OCI-LY3 (cell line): ENCODE measurements at regions not wholly inside any gene's neighbourhood (a gene's known extent, or its start where the extent isn't known, plus 50 kb on each side); places are given as distances from the start of the nearest gene placed in this dataset.

Experiments used
- H2AFZ ChIP-seq: fragments of 200-600, 300-600 bp; shearing (Covaris generic); 2 replicates; pipeline ENCODE4 v1.6.0; 2014; ENCODE audit warnings: antibody characterized with exemption, low read depth, low read length
- H3K27ac ChIP-seq: fragments of 200-600, 300-600 bp; sonication (generic); 2 replicates; pipeline ENCODE4 v1.5.1; 2014; ENCODE audit warnings: mild to moderate bottlenecking, low read length, moderate library complexity, mixed read lengths
- H3K27me3 ChIP-seq: fragments of 200-600, 300-600 bp; sonication (generic); 2 replicates; pipeline ENCODE4 v1.6.1; 2014; ENCODE audit warnings: low read depth, low read length, mixed read lengths
- H3K36me3 ChIP-seq: fragments of 200-600, 300-600 bp; sonication (generic); replicated peaks from 2 replicates; pipeline ENCODE3; 2014; ENCODE audit warnings: low read depth, low read length, mixed read lengths
- H3K4me1 ChIP-seq: fragments of 300-600, 200-600 bp; sonication (generic); 2 replicates; pipeline ENCODE4 v1.6.1; 2014; ENCODE audit warnings: low read length, mixed read lengths
- H3K4me2 ChIP-seq: fragments of 200-600, 300-600 bp; sonication (generic); 2 replicates; pipeline ENCODE4 v1.6.1; 2014; ENCODE audit warnings: low read length, mixed read lengths
- H3K4me3 ChIP-seq: fragments of 300-600, 200-600 bp; sonication (generic); 2 replicates; pipeline ENCODE4 v1.5.1; 2014; ENCODE audit warnings: antibody characterized with exemption, mild to moderate bottlenecking, low read length, moderate library complexity
- H3K79me2 ChIP-seq: fragments of 300-600, 200-600 bp; shearing (Covaris generic); 2 replicates; pipeline ENCODE4 v1.6.1; 2014; ENCODE audit warnings: mild to moderate bottlenecking, low read length, mixed read lengths
- H3K9ac ChIP-seq: fragments of 300-600, 200-600 bp; shearing (Covaris generic); 2 replicates; pipeline ENCODE4 v1.6.0; 2014; ENCODE audit warnings: mild to moderate bottlenecking, low read length, moderate library complexity
- H3K9me3 ChIP-seq: fragments of 200-600, 300-600 bp; shearing (Covaris generic); 2 replicates; pipeline ENCODE4 v1.6.1; 2014; ENCODE audit warnings: low read length, mixed read lengths; ENCODE audit not compliant: insufficient read depth
- H4K20me1 ChIP-seq: fragments of 200-600, 300-600 bp; sonication (generic); 2 replicates; pipeline ENCODE4 v1.6.1; 2016; ENCODE audit warnings: low read length, mixed read lengths; ENCODE audit not compliant: insufficient read depth
- CTCF ChIP-seq: fragments of 200-600, 300-600 bp; sonication (generic); IDR thresholded peaks from 2 replicates; pipeline ENCODE4 v1.5.1; 2014; ENCODE audit warnings: antibody characterized with exemption, low read length, low read depth
- EZH2phosphoT487 ChIP-seq: fragments of 200-600 bp; shearing (Covaris generic); IDR thresholded peaks from 2 replicates; pipeline ENCODE4 v1.6.1; 2018; ENCODE audit warnings: antibody characterized with exemption, mixed run types, low read depth

DNA sequence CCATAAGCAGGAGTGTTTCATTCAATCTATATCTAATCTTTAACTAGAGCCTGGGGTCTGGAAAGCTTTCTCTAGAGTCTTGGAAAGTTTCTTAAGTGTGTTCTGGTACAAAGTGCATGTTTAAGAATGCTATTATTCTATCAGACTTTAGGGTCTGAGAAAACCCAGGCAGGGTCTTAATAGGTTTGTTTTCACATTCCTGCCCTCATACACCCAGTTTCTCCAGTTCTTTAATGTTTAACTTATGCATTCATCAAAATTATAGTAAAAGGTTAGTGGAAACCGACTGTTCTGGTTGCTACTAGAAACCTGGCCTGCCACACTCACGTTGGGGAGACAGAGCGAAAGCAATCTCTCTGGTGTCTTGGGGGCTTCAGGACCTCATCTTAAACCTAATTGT, 102.9 kb upstream of the WDR72 start:
- H3K27me3 ChIP-seq: no peaks in the 10 kb centered on the region
- no peak overlapping the region for H3K4me3 ChIP-seq
- no peak overlapping the region for H3K9ac ChIP-seq
- no peak for TF ChIP-seq CTCF
- no peak for TF ChIP-seq EZH2phosphoT487
- no peaks in the 10 kb centered on the region for H4K20me1 ChIP-seq
- no peak overlapping the region for H3K4me2 ChIP-seq
- no peaks in the 10 kb centered on the region for H3K9me3 ChIP-seq
- no peak overlapping the region for H2AFZ ChIP-seq
- H3K36me3 ChIP-seq: no peaks in the 10 kb centered on the region
- no peaks in the 10 kb centered on the region for H3K4me1 ChIP-seq
- no peak overlapping the region for H3K27ac ChIP-seq
- H3K79me2 ChIP-seq: no peaks in the 10 kb centered on the region

GRCh38 chr15:53861792-53862191, 102.3 kb upstream of the WDR72 start:
- Histone ChIP-seq H3K79me2 (no peaks in the 10 kb centered on the region), H3K27me3 (no peaks in the 10 kb centered on the region), H4K20me1 (no peaks in the 10 kb centered on the region), H3K27ac (no peak overlapping the region), H3K4me3 (no peak overlapping the region), H3K9me3 (no peaks in the 10 kb centered on the region), H3K36me3 (no peaks in the 10 kb centered on the region), H3K4me2 (no peak overlapping the region), H3K9ac (no peak overlapping the region), H2AFZ (no peak overlapping the region), H3K4me1 (no peaks in the 10 kb centered on the region)
- TF ChIP-seq CTCF: no peak
- TF ChIP-seq EZH2phosphoT487: no peak

DNA sequence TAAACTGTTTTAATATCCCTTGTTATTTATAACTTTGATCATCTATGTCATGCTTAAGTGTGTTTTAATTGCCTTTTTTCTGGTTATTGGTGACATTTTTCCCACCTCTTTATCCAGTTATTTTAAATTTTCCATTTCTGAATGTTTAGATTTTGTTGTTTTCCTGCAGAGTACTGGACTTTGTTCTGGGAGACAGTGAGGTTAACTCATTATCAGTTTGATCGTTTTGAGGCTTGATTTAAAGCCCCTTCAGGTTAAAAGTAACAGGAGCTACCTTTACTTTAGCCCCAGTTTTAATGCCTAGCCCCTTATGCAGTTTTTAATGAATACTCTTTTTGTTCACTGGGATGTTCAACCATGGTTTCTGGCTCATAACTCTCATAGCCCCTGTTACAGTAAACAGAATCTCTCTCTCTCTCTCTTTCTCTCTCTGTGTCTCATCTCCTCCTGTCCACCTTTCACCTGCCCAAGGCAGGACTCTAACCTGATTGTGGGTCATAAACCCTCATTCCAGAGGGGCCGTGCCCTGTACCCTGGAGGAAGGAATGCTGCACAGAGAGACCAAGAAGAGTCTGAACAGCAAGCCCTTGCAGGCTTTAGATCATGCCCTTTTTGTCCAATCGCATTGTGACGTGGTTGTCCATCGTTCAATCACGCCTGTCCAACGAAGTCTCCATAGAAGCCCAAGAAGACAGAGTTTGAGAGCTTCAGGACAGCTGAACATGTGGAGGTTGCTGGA, 91.8 kb upstream of the WDR72 start:
- Histone ChIP-seq H3K27me3 (no peaks in the 10 kb centered on the region), H4K20me1 (no peaks in the 10 kb centered on the region), H3K4me1 (no peaks in the 10 kb centered on the region), H3K27ac (no peak overlapping the region), H3K9me3 (no peaks in the 10 kb centered on the region), H3K36me3 (no peaks in the 10 kb centered on the region), H3K79me2 (no peaks in the 10 kb centered on the region), H3K4me2 (no peak overlapping the region), H2AFZ (no peak overlapping the region), H3K9ac (no peak overlapping the region), H3K4me3 (no peak overlapping the region)
- no peak for TF ChIP-seq CTCF
- no peak for TF ChIP-seq EZH2phosphoT487

- Histone ChIP-seq H2AFZ (no peak overlapping the region), H3K27me3 (no peaks in the 10 kb centered on the region), H3K4me1 (no peaks in the 10 kb centered on the region), H3K4me3 (no peak overlapping the region), H3K36me3 (no peaks in the 10 kb centered on the region), H4K20me1 (no peaks in the 10 kb centered on the region), H3K9me3 (no peaks in the 10 kb centered on the region), H3K79me2 (no peaks in the 10 kb centered on the region), H3K9ac (no peak overlapping the region), H3K4me2 (no peak overlapping the region), H3K27ac (no peak overlapping the region)
- TF ChIP-seq CTCF (no peak), EZH2phosphoT487 (no peak)
Measured at GRCh38 chr15:53847745-53848144, 88.3 kb upstream of the WDR72 start.
